ENCODE measurements at regions not wholly inside any gene's neighbourhood (a gene's known extent, or its start where the extent isn't known, plus 50 kb on each side); places are given as distances from the start of the nearest gene placed in this dataset.

DNA sequence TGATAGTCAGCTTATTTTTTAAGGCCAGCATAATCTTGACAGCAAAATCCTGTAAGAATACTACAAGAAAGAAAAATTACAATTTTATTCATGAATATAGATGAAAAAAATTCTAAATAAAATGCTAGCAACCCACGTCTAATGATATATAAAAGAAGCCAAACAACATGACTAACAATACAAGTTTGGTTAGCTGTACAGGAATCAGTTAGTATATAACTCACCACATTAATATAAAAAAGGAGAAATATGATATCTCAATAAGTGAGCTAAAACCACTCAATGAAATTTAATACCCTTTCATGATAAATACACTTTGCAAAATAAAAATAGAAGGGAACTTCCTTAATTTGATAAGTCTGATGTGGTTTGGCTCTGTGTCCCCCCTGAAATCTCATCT is 139.7 kb upstream of the MAN2A1 start:
- TF ChIP-seq, protein P1, sequence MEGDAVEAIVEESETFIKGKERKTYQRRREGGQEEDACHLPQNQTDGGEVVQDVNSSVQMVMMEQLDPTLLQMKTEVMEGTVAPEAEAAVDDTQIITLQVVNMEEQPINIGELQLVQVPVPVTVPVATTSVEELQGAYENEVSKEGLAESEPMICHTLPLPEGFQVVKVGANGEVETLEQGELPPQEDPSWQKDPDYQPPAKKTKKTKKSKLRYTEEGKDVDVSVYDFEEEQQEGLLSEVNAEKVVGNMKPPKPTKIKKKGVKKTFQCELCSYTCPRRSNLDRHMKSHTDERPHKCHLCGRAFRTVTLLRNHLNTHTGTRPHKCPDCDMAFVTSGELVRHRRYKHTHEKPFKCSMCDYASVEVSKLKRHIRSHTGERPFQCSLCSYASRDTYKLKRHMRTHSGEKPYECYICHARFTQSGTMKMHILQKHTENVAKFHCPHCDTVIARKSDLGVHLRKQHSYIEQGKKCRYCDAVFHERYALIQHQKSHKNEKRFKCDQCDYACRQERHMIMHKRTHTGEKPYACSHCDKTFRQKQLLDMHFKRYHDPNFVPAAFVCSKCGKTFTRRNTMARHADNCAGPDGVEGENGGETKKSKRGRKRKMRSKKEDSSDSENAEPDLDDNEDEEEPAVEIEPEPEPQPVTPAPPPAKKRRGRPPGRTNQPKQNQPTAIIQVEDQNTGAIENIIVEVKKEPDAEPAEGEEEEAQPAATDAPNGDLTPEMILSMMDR (IDR thresholded peaks at IDR 0.05): no peak
- TF ChIP-seq EZH2 (IDR thresholded peaks at IDR 0.05): no peak
- TF ChIP-seq EZH2phosphoT487 (IDR thresholded peaks at IDR 0.05): no peak
